HUDEP-2 (cell line): ENCODE measurements at regions not wholly inside any gene's neighbourhood (a gene's known extent, or its start where the extent isn't known, plus 50 kb on each side); places are given as distances from the start of the nearest gene placed in this dataset.
"Not testable (repeated sequence)": the region's sequence is repeated elsewhere in the genome, so short reads cannot be mapped to it uniquely, and the experiment has no call there.

Experiments used
- DNase-seq, 76 experiments: peaks; one replicate each; lab custom pipeline; 2025; ENCODE audit not compliant: unreplicated experiment in 76 of 76; lab: John Stamatoyannopoulos, UW

GRCh38 chr9:90508940-90509339 is 133.7 kb downstream of the DIRAS2 start:
- no peak for DNase-seq

GRCh38 chr9:90511711-90512110 is 130.9 kb downstream of the DIRAS2 start:
- DNase-seq, result no peak

DNA sequence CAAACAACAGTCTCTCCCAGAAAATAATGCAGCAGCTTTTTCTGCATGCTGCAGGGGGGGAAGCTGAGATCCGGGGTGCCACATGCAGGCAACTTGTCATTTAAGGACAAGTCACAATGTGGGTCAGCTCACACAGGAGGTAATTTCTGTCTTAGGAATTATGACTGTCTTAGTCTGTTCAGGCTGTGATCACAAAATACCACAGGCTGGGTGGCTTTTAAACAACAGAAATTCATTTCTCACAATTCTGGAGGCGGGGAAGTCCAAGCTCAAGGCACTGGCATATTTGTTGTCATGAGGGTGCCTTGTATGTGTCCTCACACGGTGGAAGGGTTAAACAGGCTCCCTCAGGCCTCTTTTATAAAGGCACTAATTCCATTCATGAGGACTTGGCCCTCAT is 127.7 kb downstream of the DIRAS2 start:
- DNase-seq, result no peak

GRCh38 chr9:90515510-90515909 is 127.1 kb downstream of the DIRAS2 start:
- DNase-seq, result no peak

GRCh38 chr9:90517103-90517502 is 125.5 kb downstream of the DIRAS2 start:
- no peak for DNase-seq

GRCh38 chr9:90521811-90522570 is 120.6 kb downstream of the DIRAS2 start:
- DNase-seq, result no peak

DNA sequence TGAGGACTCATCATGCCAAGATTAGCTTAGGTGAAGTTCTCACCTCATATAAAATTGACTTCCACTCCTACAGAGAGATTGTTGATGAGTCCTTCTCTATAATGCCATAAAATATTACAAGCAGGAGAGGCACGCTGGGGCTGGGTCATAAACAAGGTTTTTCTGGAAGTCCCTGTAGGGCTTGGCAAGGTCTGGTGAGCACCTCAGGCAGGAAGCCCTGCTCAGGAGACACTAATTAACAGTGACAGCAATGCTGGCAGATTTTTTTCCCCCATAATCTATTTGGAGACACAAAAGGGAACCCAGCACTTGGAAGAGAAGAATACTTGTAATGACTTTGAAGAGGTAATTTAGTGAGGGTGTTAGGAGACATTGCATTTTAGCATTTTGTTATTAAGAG is 118.7 kb downstream of the DIRAS2 start:
- DNase-seq, result no peak

- no peak for DNase-seq
Measured at GRCh38 chr9:90526386-90526785, 116.2 kb downstream of the DIRAS2 start.

- DNase-seq, result not testable (repeated sequence)
Measured at GRCh38 chr9:90536094-90536493, 106.5 kb downstream of the DIRAS2 start.

- DNase-seq, result no peak
Measured at GRCh38 chr9:90538566-90538965, 104.1 kb downstream of the DIRAS2 start.

DNA sequence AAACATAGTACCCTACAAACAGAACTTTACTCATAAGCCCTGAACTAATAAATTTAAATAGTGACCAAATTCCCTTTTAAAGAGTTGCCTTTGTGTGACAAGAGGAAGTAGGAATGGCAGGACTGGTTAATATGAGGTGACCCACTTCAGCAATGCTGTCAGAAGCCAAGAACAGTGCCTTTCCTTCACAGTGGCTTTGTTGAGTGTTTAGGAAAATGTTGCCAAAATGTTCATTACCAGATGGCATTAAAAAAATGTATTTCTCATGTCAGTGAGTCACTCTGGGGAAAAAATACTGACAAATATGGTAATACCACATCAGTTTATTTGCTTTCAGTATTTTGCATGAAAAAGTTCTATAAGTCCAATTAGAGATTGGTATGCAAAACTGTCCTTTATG is 103.3 kb downstream of the DIRAS2 start:
- no peak for DNase-seq

DNA sequence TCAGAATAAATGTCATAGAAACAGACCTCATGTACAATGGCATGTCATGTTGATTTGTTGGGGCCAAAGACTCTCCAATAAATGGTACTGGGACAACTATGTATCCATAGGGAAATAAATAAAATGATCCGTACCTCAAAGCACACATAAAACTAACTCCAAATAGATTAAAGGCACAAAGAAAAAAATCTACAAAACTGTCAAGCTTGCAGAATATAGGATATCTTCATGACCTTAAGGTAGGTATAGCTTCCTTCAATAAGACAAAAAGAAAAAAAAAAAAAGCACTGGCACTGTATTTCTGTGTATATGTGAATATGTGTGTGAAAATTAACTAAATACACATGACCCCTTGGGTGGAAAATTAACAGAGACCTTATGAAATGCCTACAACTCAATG is 101.9 kb downstream of the DIRAS2 start:
- no peak for DNase-seq

DNA sequence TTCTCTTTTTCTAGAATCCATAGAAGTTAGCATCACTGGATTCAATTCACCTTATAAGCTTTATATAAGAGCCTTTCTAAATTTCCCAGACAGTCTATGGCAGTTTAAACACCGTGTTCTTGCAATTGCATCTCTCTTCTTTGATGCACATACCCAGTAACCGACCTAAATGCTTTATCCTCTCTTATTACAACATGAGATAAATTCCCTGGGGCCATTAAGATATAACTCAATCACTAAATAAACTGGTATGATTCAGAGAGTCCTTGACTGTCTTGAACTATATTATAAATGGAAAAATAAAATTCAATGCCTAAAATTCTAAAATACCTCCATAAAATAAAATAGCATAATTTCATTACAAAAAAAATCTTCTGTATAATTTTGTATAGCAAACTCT is 98.1 kb downstream of the DIRAS2 start:
- DNase-seq, result no peak

GRCh38 chr9:90546200-90546599 is 96.4 kb downstream of the DIRAS2 start:
- no peak for DNase-seq

DNA sequence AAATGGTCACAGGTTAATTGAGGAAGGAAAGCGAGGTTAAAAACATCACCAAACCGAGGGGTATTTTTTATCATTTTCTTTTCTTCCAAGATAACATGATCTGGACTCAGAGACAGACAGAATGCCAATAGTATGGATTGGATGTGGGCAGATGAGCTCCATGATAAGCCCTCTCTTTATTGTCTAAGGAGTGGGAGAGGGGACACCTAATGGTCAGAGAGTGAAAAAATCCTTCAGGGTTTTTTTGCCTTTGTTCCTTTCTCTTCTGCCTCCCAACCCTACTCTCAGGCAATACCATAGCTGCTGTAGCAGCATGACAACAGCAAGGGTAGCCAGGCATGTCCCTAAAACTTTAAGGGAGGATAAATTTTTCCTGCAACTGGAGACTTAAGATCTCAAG is 94.7 kb downstream of the DIRAS2 start:
- DNase-seq, result no peak

GRCh38 chr9:90552317-90552716 is 90.3 kb downstream of the DIRAS2 start:
- DNase-seq, result no peak

- DNase-seq, result no peak
Measured at GRCh38 chr9:90555351-90556057, 87.1 kb downstream of the DIRAS2 start.

- DNase-seq, result no peak
Measured at GRCh38 chr9:90556897-90557675, 85.5 kb downstream of the DIRAS2 start.

DNA sequence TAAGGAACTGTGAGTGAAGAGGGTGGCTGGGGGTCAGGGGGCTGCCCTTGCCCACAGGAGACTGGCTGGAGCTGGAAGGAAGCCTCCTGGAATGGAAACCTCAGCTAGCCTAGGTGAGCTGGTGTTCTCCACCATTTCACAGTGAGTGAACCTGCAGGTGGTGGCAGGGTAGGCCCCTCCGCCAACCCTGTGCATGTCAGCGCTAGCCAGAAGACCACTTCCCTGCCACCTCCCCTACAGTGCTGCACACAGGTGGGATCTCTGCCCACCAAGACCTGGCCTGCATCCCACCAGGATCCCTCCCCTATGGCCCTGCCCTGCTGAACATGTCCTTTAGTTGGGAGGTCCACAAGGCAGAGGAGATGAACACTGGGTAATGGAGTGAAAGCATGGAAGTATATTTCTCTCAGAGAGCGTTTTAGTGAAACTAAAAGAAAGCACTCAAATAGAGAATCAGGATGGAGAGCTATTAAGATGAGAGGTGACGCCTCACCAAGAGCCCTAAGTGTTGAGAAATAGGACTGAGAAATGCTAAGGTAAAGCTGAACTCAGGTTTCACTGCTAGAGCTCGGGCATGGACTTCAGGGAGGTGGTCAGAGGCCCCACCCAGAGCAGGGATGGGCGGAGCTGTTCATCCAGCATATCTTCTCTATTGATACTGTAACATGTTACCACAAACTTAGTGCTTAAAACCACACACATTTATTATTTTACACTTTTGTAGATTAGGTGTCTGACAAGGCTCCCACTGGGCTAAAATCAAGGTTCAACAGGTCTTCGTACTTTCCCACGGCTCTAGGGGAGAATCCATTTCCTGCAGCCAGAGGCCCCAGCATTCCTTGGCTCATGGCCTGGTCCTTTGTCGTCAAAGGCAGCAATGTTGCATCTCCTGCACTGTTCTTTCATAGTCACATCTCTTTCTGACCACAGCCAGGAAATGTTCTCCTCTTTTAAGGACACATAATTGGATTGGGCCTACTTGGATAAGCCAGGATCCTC is 83.2 kb downstream of the DIRAS2 start:
- no peak for DNase-seq
